HG02870 (cell line): ENCODE measurements at regions not wholly inside any gene's neighbourhood (a gene's known extent, or its start where the extent isn't known, plus 50 kb on each side); places are given as distances from the start of the nearest gene placed in this dataset.
A peak's percentile ranks its signal among the peaks of the same experiment; 100 is the strongest.

Experiments used
- ATAC-seq: cut with Tn5 transposase; IDR thresholded peaks from one replicate; pipeline ENCODE4 v1.9.1; 2021; ENCODE audit warnings: mild to moderate bottlenecking, moderate library complexity; ENCODE audit not compliant: unreplicated experiment

- ATAC-seq = no peak
Observed at GRCh38 chr6:142558786-142559185, 257.0 kb downstream of the ADGRG6 start.

- ATAC-seq = no peak
Observed at GRCh38 chr6:142561511-142562265, 259.9 kb downstream of the ADGRG6 start.

GRCh38 chr6:142562865-142563264 lies 261.1 kb downstream of the ADGRG6 start:
- no peak for ATAC-seq

GRCh38 chr6:142566628-142567396 lies 265.0 kb downstream of the ADGRG6 start:
- peak; percentile 48 for ATAC-seq

GRCh38 chr6:142567461-142567860 lies 265.7 kb downstream of the ADGRG6 start:
- no peak for ATAC-seq

- ATAC-seq = no peak
Observed at GRCh38 chr6:142568857-142569597, 267.2 kb downstream of the ADGRG6 start.

- no peak for ATAC-seq
Observed at GRCh38 chr6:142569676-142570075, 267.9 kb downstream of the ADGRG6 start.

- no peak for ATAC-seq
Observed at GRCh38 chr6:142570221-142570671, 268.4 kb downstream of the ADGRG6 start.

GRCh38 chr6:142592876-142593275 lies 291.1 kb downstream of the ADGRG6 start:
- no peak for ATAC-seq

- no peak for ATAC-seq
Observed at GRCh38 chr6:142597836-142598235, 296.0 kb downstream of the ADGRG6 start.

- ATAC-seq = no peak
Observed at GRCh38 chr6:142601427-142601826, 299.6 kb downstream of the ADGRG6 start.

GRCh38 chr6:142602972-142603371 lies 301.2 kb downstream of the ADGRG6 start:
- no peak for ATAC-seq

GRCh38 chr6:142605922-142606485 lies 304.2 kb downstream of the ADGRG6 start:
- ATAC-seq = no peak

GRCh38 chr6:142612956-142613355 lies 311.1 kb downstream of the ADGRG6 start:
- no peak for ATAC-seq

GRCh38 chr6:142613981-142614380 lies 312.2 kb downstream of the ADGRG6 start:
- no peak for ATAC-seq

GRCh38 chr6:142617158-142617557 lies 315.4 kb downstream of the ADGRG6 start:
- no peak for ATAC-seq

- ATAC-seq = no peak
Observed at GRCh38 chr6:142621822-142622221, 320.0 kb downstream of the ADGRG6 start.

GRCh38 chr6:142624978-142625715 lies 319.8 kb downstream of the HIVEP2 start:
- ATAC-seq = no peak

- no peak for ATAC-seq
Observed at GRCh38 chr6:142627474-142627873, 317.5 kb downstream of the HIVEP2 start.
